Lower leg skin (tissue), 4 donors: ENCODE measurements at regions not wholly inside any gene's neighbourhood (a gene's known extent, or its start where the extent isn't known, plus 50 kb on each side); places are given as distances from the start of the nearest gene placed in this dataset.

ENCODE experiments used
- DNase-seq, 2 donors: peaks; one replicate each; pipeline ENCODE4 v3.0.0-alpha.2; 2019; ENCODE audit warnings: low spot score in 2 of 2
- H3K4me3 ChIP-seq: fragments of 200-600 bp; sonication (generic); 2 replicates; pipeline ENCODE4 v1.5.1; 2017; ENCODE audit warnings: mild to moderate bottlenecking, low read depth; ENCODE audit not compliant: poor library complexity, severe bottlenecking
- CTCF ChIP-seq, 3 donors: fragments of 450-650 bp; IDR thresholded peaks; one replicate each; pipeline ENCODE4 v1.5.1; 2016; ENCODE audit warnings: antibody characterized with exemption in 3 of 3, mild to moderate bottlenecking in 3 of 3, moderate library complexity in 2 of 3
- POLR2A ChIP-seq, 2 donors: fragments of 450-650 bp; IDR thresholded peaks; one replicate each; pipeline ENCODE4 v1.6.1; 2016 to 2017; ENCODE audit warnings: antibody characterized with exemption in 2 of 2, mild to moderate bottlenecking in 1 of 2, moderate library complexity in 1 of 2
- WGBS, 2 donors: methylation state at CpG; one replicate each; pipeline ENCODE4 v1.1.5; 2018; 5-methylcytosine and 5-hydroxymethylcytosine counted together
- intact Hi-C: fragments of 100-400 bp; cut with DNase I; formaldehyde crosslinking; loops from one replicate; pipeline ENCODE4 v1.15.0; 2023; ENCODE audit warnings: low total_unique reads

- WGBS, 2 donors: 14 to 19% methylated on average over 1 of the region's 1 CpG
- no peak overlapping the region for H3K4me3 ChIP-seq
- intact Hi-C loops: no loop called here
- no peak for DNase-seq
- TF ChIP-seq CTCF (IDR thresholded peaks at IDR 0.05) (no peak), POLR2A (IDR thresholded peaks at IDR 0.05) (no peak)
Measured at GRCh38 chr13:63501702-63502101, 2086.1 kb upstream of the PCDH20 start.

GRCh38 chr13:63497601-63498000 is 2082.0 kb upstream of the PCDH20 start:
- intact Hi-C loops: no loop called here

DNA sequence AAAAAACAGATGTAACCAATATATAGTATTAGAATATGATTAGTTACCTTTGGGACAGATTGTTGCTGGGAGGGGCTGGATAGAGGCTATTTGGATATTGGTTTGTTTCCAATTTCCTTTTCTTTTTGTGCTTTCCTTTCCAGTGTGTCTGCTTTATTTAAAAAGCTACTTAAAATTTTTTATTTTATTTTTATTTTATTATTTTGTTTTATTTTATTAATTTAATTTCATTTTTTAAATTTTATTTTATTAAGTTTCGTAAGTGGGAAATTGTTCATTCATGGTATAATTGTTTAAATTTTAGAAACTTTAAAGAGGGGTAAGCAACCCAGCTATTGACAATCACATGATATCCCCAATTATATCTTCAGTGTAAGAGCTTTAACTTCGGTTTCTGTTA is 2077.0 kb upstream of the PCDH20 start:
- WGBS, 2 donors: 89 to 92% methylated on average over 2 of the region's 2 CpGs
- intact Hi-C loops: no loop called here
- no peak for DNase-seq
- H3K4me3 ChIP-seq: no peak overlapping the region
- TF ChIP-seq POLR2A (IDR thresholded peaks at IDR 0.05) (no peak), CTCF (IDR thresholded peaks at IDR 0.05) (no peak)

More at GRCh38 chr13:63497601-63498000, 2082.0 kb upstream of the PCDH20 start:
- no peak overlapping the region for H3K4me3 ChIP-seq
- TF ChIP-seq POLR2A (IDR thresholded peaks at IDR 0.05): no peak
- no peak for DNase-seq

DNA sequence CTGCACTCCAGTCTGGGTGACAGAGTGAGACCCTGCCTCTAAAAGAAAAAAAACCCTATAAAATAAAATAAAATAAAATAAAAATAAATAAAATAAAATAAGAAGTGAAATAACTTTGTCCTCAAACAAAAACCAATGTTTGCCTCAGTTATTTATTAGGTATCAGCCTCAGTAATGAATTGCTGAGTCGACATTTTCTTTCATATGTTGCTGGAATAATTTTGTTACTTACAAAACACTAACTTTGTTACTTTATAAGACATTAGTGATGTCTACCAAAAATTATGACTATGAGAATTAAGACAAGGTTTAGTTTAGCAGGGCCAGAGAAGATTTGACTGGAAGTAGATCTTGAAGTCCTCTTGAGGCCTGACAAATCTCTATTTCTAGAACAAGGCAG is 2074.5 kb upstream of the PCDH20 start:
- TF ChIP-seq CTCF (IDR thresholded peaks at IDR 0.05) (no peak), POLR2A (IDR thresholded peaks at IDR 0.05) (no peak)
- intact Hi-C loops: no loop called here

GRCh38 chr13:63481334-63481733 is 2065.7 kb upstream of the PCDH20 start:
- intact Hi-C loops: no loop called here
- no peak for TF ChIP-seq POLR2A (IDR thresholded peaks at IDR 0.05)
- no peak overlapping the region for H3K4me3 ChIP-seq
- no peak for DNase-seq

More for the DNA sequence above, 2074.5 kb upstream of the PCDH20 start:
- DNase-seq: no peak
- WGBS, 2 donors: 72 to 83% methylated on average over 1 of the region's 1 CpG
- no peak overlapping the region for H3K4me3 ChIP-seq

- DNase-seq: no peak
- intact Hi-C loops: no loop called here
- no peak overlapping the region for H3K4me3 ChIP-seq
- TF ChIP-seq CTCF (IDR thresholded peaks at IDR 0.05): no peak
- TF ChIP-seq POLR2A (IDR thresholded peaks at IDR 0.05): no peak
- 61 to 83% methylated on average over 1 of the region's 1 CpG for WGBS, 2 donors
Measured at GRCh38 chr13:63472711-63473110, 2057.1 kb upstream of the PCDH20 start.

DNA sequence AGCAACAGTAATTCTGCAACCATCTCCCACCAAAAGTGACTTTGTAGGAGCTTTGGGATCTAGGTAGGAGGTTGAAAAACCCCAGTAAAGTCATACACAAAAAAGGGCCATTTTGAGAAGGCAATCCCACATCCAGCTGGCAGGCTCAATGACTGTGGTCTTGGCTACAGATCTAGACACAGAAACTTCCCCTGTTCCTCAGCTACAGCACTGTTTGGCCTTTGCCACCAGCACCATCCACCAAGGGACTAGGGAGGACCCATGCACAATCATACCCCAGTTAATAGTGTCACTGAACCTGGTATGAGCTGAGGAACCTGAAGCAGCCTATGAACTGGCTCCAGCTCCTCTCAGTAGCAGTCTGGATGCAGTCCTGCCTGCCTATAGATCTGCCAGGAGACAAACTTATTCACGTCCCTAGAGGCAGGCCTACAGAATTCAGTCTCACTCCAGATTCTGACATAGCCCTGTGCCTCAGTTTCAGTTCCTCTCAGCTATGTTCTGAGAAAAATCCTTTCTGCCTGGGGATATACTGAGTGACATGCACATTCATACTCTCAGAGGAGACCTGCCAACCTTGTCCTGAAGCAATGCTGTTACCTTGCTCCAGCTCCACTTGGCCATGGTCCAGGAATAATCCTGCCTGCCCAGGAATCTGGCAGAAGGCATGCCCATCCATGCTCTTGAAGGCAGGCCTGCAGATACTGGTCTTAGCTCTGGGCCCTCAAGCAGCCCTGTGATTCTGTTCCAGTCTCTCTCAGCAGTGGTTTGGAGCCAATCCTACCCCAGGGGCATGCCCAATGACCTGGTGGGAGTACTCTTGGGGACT is 2048.3 kb upstream of the PCDH20 start:
- WGBS, 2 donors: 20 to 67% methylated on average over 1 of the region's 1 CpG
- TF ChIP-seq POLR2A (IDR thresholded peaks at IDR 0.05) (no peak), CTCF (IDR thresholded peaks at IDR 0.05) (no peak)
- intact Hi-C loops: no loop called here

More for the DNA sequence above, 2048.3 kb upstream of the PCDH20 start:
- no peak for DNase-seq
- no peak overlapping the region for H3K4me3 ChIP-seq
